HG02885 (cell line): ENCODE measurements at regions not wholly inside any gene's neighbourhood (a gene's known extent, or its start where the extent isn't known, plus 50 kb on each side); places are given as distances from the start of the nearest gene placed in this dataset.
"Not testable (repeated sequence)": the region's sequence is repeated elsewhere in the genome, so short reads cannot be mapped to it uniquely, and the experiment has no call there.

Source experiments
- ATAC-seq: cut with Tn5 transposase; IDR thresholded peaks from one replicate; pipeline ENCODE4 v1.9.1; 2021; ENCODE audit warnings: mild to moderate bottlenecking; ENCODE audit not compliant: unreplicated experiment, poor library complexity

- ATAC-seq: peak; percentile 17
Measured at GRCh38 chr4:138113819-138114400, 128.2 kb downstream of the SLC7A11 start.

GRCh38 chr4:138112890-138113289 lies 129.3 kb downstream of the SLC7A11 start:
- ATAC-seq: not testable (repeated sequence)

GRCh38 chr4:138112389-138112788 lies 129.8 kb downstream of the SLC7A11 start:
- no peak for ATAC-seq

GRCh38 chr4:138111462-138112000 lies 130.6 kb downstream of the SLC7A11 start:
- ATAC-seq: no peak

GRCh38 chr4:138110815-138111214 lies 131.3 kb downstream of the SLC7A11 start:
- ATAC-seq: peak; percentile 27

GRCh38 chr4:138107023-138107422 lies 135.1 kb downstream of the SLC7A11 start:
- no peak for ATAC-seq

GRCh38 chr4:138105331-138105730 lies 136.8 kb downstream of the SLC7A11 start:
- ATAC-seq: no peak

- ATAC-seq: no peak
Measured at GRCh38 chr4:138104284-138104680, 137.9 kb downstream of the SLC7A11 start.

- no peak for ATAC-seq
Measured at GRCh38 chr4:138103597-138104283, 138.4 kb downstream of the SLC7A11 start.

- no peak for ATAC-seq
Measured at GRCh38 chr4:138099385-138099784, 142.8 kb downstream of the SLC7A11 start.

- no peak for ATAC-seq
Measured at GRCh38 chr4:138097912-138098600, 144.1 kb downstream of the SLC7A11 start.

GRCh38 chr4:138096384-138097062 lies 145.6 kb downstream of the SLC7A11 start:
- ATAC-seq: no peak

GRCh38 chr4:138095378-138095777 lies 146.8 kb downstream of the SLC7A11 start:
- ATAC-seq: no peak

GRCh38 chr4:138092060-138092459 lies 150.1 kb downstream of the SLC7A11 start:
- no peak for ATAC-seq

- ATAC-seq: no peak
Measured at GRCh38 chr4:138090918-138091676, 151.1 kb downstream of the SLC7A11 start.

- peak; percentile 86 for ATAC-seq
Measured at GRCh38 chr4:138090150-138090917, 151.8 kb downstream of the SLC7A11 start.

- ATAC-seq: no peak
Measured at GRCh38 chr4:138088449-138089208, 153.5 kb downstream of the SLC7A11 start.

GRCh38 chr4:138087066-138087719 lies 155.0 kb downstream of the SLC7A11 start:
- no peak for ATAC-seq
